HG03575 (cell line): ENCODE measurements at regions not wholly inside any gene's neighbourhood (a gene's known extent, or its start where the extent isn't known, plus 50 kb on each side); places are given as distances from the start of the nearest gene placed in this dataset.

ENCODE experiments used
- ATAC-seq: cut with Tn5 transposase; IDR thresholded peaks from one replicate; pipeline ENCODE4 v1.9.1; 2021; ENCODE audit not compliant: unreplicated experiment, insufficient number of reproducible peaks, low FRiP score; ENCODE audit errors: extremely low read depth

DNA sequence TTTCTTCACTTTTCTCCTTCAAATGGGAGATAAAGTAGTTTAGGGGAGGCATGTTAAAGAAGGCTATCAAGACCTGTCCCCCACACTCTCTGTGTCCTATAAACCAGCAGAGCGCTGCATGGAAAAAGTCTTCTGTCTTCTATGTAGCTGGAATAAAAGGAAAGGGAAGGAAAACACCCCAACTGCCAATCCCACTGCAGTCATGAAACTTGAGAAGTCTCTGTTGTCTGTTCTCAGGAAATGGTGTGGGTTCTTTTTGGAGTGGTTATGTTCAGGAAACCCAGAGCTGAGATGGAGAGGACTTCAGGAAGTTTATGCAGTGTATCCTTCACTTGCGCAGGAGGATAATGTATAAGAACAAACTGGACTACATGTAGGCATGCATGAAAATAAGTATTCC, 274.3 kb downstream of the GAS1 start:
- no peak for ATAC-seq

DNA sequence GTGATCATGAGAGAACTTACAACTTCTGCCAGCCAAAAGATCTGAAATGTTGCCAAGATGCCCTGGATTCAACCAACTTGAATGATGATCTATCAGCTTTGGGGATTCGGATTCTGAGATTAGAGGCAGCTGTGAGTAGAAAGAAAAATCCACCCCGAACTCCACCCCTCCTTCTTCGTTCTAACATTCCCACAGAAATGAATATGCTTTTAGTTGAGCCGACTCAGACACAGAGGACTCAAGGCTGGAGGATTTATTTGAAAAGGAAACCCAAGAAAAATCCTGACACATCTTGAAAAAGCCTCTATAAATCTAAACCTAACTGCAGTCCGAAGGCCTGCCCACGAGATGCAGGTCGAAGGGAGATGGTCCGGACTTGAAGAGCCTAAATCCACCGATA, 275.0 kb downstream of the GAS1 start:
- no peak for ATAC-seq

DNA sequence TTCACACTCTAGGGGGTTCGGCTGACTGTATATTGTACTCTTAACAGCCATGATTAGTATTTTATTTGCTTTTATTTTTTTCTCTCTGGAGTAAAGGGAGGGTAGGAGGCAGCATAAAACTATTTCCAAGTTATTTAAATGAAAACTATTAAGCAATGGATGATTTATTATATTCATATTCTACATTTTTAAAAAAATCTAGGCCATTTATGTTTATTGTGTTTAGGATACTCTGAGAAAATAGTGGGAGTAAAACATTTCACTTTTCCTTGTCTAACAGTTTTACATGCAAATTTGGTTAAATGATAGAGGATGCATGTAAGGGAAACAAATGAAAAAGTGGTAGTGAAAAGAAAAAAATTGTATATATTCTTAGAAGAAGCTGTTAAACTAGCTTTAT, 276.3 kb downstream of the GAS1 start:
- ATAC-seq: no peak

DNA sequence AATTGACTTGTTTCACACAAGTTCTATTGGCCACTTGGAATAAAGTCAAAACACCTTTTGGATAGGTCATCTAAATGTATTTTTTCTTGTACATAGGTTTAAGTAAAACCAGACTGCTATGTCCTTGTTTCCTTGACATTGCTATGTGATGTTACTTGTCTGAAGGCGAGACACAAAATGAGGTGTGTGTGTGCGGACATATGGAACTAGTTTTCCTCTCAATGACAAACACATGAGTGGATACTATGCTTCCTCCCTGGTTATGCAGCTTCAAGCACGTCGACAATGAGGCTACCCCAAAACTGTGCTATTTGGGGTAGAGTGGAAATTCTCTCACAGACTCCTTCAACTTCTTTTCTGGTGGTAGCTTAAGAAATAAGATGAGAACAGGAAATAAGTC, 276.8 kb downstream of the GAS1 start:
- ATAC-seq: no peak

DNA sequence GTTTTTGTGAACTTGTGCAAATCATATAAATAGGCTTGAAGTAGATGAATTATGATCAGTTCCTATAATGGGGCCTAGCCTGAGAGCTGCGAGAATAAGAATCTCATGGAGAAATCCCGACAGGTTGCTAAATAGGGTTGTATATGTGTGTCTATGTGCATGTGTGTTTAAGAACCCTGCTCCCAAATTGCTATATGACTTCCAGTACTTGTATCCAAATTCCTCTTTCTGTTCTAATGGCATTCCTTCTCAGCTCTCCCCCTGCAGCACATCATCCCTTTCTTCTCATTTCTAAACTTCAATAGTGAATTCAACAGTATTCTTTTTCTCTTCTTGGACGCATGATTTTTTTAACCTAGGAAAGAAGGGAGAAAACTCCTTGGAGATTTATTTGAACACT, 277.2 kb downstream of the GAS1 start:
- no peak for ATAC-seq

DNA sequence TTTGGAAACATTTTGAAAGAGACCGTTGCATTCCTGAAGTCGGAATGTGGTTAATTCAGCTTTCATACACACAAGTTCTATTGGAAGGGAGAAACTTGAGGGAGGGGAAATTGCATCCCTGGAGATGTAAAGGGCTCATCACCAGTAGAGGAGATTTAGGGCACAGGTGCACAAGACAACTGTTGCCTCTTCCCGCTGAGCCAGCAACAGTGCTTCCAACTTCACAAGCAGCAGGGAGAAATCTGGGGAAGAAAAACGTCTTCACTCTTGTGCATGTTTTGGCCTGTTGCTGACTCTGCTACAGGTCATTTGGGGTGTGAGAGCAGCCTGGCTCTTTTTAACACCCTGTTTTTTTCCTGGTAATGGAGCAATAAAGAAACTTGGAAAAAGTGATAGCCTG, 277.9 kb downstream of the GAS1 start:
- no peak for ATAC-seq

DNA sequence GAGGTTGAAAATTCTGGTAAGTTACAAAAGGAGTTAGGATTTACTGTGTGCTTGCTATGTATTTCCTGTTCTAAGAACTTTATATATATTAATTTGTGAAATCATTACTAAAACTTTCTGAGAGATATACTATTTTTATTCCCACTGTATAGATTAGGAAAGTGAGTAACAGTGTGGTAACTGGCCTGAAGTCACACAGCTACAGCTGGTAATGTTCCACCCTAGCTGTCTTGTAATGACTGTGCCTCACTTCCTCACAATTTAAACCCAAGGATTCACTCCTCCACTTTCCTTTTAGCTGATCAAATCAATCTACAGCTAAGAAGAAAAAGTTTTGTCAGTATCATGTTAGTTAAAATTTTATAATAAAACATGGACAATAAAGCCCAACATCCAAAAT, 278.8 kb downstream of the GAS1 start:
- no peak for ATAC-seq

DNA sequence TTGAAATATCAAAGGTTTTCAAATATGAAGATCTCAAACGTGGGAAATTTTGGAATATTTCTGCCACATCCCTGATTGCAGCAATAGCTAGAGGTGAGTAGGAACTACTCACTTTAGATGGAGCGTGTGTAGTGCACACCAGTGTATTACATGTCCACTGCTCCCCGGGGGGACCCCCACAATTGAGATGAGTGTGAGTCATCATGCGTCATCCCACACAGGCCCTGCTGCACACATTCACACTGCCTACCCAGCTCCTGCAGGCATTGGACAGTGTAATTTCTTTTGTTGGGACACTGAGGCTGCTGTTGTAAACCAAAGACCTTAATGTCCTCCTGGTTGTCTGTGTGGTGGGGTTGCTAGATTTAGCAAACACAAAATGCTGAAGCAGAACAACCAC, 280.0 kb downstream of the GAS1 start:
- no peak for ATAC-seq

DNA sequence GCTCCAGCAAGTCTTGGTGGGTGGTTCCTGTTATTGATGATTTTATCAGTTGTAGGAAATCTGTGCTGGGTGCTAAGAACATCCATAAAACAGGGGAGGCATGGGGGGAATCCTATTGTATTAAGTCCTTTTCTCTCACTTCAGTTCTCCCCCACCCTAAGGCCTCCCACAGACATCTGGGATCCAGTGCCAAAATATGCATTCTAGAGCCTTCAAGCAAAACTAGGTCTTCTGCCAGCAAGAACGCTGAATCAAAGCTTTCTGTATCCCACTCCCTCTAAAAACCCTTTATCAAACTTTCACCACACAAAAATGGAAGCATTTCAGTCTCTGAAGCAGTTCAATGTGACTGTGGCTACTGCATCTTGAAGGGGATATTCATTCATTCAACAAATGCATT, 281.9 kb downstream of the GAS1 start:
- no peak for ATAC-seq

DNA sequence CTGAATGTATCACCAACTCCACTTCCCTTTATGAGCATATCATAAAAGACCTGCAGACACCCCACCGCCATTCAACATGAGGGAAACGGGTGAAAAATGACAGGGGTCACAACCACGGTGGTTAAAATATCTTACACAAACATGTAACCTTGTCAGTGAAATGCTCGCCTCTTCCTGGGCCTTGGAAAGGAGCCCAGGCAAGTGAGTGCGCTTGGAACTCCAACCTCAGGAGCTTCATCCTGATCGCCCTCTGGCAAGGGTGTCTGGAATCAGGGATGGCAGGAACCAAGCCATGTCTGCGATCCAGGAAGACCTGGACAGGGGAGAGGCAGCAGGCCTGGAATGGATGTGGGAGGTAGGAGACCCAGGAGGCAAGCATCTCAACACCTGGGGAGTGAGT, 282.7 kb downstream of the GAS1 start:
- no peak for ATAC-seq

DNA sequence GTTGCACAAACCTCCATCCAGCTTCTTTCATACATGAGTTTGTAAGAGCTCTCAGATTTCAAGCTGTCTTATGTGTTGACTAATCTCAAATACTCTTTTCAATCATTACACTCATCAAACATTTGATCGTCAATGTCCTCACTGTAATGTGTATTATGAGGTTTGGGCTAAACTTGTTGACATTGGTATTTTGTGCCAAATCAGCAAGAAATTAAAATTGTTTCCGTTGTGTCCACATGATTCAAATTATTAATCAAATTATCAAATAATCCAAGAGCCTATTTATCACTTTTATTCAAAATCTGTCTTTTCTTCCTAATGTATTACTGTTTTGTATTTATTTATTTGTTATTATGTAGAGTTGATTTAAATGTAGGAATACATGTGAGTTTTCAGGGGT, 283.4 kb downstream of the GAS1 start:
- no peak for ATAC-seq

DNA sequence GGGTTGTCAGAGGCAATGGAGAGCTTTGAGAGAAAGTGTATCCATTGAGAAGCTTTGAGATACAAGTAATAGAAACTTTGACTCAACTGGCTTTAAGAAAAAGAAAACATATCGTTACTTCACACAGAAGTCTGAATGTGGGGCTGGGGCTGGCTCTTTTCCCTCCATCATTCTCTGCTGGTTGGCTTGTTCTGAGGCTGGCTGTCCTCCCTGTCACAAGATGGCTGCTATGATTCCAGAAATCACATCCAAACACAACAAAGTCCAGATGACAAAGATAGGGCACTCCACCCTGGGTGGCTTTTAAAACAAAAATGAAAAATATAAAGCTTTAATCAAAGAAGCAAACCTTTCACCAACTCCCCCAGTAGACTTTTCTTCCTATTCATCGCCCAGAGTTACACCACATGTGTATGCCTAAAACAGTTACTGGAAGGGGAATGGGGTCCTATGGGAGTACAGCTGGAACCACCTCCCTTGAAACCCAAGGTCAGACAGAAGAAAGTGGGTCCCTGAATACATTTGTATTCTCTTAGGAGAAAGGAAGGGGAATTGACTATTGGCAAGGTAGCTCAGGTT, 284.3 kb downstream of the GAS1 start:
- ATAC-seq: no peak

DNA sequence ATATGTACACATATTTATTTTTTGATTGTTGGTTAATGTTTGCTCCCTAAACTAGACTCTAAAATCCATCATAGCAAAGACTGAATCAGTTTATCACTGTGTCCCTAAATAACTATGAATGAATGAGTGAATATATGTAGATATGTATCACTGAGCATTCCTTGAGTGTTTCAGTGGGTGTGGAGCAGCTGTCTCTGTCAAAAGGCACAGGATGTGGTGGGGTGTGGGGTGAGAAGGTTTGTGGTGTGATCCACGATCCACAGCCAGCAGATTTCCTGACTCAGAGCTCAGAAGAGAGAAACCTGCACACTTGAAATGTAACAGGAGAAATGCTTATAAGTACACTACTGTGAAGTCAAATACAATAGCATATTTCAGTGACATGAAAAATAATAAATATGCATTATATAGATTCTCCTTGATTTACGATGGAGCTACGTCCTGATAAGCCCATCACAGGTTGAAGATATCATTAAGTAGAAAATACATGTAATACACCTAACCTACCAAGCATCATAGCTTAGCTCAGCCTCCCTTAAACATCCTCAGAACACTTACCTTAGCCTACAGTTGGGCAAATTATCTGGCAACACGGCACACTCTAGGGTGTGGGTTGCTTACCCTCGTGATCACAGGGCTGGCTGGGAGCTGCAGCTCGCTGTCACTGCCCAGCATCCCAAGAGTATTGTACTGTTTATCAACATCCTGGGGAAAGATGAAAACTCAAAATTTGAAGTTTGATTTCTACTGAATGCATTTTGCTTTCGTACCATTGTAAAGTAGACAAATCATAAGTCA, 287.0 kb downstream of the GAS1 start:
- no peak for ATAC-seq

DNA sequence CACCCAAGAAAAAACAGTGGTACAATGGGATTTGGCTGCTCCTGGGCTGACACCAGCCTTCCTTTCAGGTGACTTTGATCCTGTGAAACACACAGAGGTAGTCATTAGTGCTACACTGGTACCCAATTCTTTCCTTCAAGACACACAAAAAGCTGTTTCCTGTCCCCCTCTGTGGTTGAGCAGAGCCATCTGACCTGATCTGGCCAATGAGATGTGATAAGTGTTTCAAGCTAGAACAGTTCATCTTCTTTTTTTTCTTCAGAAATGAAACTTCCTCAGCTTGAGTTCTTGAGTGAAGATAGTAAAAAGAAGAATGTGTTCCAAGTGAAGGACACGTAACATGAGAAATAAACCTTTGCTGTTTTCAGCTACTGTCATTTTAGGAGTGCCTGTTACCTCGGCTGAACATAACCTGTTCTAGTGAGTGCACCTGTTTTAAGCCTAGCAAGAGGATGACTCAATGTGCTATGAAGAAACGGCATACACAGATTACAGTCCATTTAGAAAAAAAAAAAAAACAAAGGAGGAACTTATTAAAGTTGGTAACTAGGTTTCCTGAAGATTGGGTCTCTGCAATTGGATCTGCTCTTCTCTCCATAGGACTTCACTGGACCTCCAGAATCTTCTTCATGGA, 287.8 kb downstream of the GAS1 start:
- ATAC-seq: no peak

DNA sequence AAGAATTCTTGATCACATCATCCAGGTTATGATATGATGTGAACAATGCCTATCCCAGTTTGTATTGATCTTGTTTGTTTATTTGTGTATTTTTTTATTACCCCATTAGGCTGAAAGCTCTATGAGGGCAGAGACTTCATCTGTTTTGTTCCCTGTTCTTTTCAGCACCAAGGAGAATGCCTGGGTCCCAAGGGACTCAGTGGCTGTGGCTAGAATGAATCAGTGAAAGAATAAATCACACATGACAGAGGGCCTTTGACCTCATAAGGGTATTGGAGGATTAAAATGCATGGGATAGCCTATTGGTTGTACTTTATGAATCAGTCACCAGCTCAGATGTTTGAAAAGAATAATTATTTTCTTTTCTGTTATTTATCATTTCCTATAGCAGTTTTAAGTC, 292.2 kb downstream of the GAS1 start:
- ATAC-seq: no peak

DNA sequence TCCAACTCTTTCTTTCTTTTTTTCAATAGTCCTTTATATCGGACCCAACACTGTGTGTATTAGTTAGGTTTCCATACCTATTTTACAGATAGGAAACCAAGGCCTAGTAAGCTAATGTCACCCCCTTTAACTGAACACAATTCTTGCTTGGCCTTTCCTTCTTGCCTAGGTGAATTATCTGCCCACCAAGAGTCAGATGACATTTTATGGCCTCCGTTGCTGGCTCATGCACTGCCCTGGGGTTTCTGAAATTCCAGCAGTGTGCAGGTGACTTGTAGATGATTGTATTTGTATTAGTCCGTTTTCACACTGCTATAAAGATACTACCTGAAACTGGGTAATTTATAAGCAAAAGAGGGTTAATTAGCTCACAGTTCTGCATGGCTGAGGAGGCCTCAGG, 293.8 kb downstream of the GAS1 start:
- no peak for ATAC-seq

DNA sequence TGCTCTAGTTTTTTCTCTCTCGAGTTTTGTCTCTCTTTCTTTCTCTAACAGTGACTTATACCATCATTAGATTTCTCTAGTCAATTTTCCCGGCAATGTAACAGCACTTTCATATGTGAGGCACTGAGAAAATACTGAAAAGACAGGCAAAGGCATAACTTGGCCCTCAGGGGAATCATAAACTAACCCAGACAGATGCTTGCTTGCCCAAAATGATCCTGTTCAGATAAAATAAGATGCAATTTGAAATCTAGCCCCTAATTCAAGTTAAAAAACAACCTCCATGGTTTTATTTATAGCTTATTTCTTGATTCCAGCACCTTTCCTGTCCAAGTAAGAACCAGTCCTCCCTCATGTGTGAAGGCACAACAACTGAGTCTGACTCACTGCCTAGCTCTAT, 294.6 kb downstream of the GAS1 start:
- ATAC-seq: no peak

DNA sequence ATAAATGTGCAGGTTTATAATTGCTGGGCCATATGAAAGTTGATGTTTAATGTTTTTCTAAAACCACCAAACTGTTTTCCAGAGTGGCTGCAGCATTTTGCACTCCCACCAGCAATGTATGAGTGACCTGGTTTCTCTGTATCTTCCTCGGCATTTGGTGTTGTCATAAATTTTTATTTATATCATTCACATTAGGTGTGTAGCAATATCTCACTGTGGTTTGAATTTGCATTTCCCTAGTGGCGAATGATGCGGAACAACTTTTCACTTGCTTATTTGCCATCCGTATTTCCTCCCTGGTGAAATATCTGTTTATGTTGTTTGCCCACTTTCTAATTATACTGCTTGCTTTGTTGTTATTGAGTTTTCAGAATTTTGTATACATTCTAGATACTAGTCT, 295.7 kb upstream of the TUT7 start:
- ATAC-seq: no peak

DNA sequence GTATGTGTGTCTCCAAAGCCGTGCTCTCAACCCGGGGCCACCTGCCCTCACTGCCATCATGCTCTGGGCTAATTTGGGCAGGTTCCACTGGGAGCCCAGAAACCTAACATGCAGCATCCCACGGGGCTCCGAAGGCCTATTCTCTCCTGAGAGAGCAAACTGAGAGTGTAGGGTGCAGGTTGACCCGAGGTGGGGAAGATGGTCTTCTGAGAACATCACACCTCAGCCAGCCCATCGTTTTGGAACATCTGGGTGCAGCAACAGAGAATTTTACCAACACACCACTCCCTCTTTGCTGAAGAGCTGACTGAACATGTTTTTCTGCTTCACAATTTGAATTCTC, 294.6 kb upstream of the TUT7 start:
- ATAC-seq: no peak

DNA sequence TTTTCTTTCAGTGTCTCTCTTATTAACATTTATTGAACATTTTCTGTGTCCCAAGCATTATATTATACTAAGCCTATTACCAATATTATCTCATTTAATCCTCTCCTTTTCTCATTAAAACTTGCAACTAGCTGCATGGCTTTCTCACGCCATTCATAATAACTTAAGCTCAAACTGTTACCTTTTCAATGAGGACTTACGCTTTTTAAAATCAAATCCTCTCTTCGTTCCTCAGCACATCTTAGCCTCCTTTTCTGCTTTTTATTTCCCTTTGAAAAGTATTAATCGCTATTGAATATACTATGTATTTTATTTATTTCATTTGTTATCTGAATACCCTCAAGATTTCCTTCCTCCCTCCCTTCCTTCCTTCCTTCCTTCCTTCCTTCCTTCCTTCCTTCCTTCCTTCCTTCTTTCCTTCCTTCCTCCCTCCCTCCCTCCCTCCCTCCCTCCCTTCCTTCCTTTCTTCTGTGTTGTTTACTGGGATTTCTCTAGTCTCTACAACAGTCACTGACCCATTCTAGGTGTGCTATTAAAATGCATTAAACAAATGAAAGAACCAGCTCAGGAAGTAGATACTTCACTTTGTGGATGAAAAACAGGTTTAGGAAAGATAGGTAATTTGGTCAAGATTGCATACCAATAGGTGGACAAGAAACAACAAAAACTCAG, 294.1 kb upstream of the TUT7 start:
- no peak for ATAC-seq
